ENCODE measurements at regions not wholly inside any gene's neighbourhood (a gene's known extent, or its start where the extent isn't known, plus 50 kb on each side); places are given as distances from the start of the nearest gene placed in this dataset.

GRCh38 chr5:29770936-29771335 is 1422.5 kb upstream of the CDH6 start:
- TF ChIP-seq CTCF (IDR thresholded peaks at IDR 0.05) (no peak), POLR2A (IDR thresholded peaks at IDR 0.05) (no peak), EP300 (IDR thresholded peaks at IDR 0.05) (no peak)

All from ovary (tissue), 3 donors.